HEK293 (cell line): ENCODE measurements at regions not wholly inside any gene's neighbourhood (a gene's known extent, or its start where the extent isn't known, plus 50 kb on each side); places are given as distances from the start of the nearest gene placed in this dataset.

Source experiments
- CTCF ChIA-PET: fragments of 350-600 bp; formaldehyde crosslinking; extraction: SDS; loops from one replicate; lab custom pipeline; 2021; ENCODE audit warnings: antibody characterized with exemption; lab: Yijun Ruan, JAX
- POLR2A ChIA-PET: fragments of 300-600 bp; formaldehyde crosslinking; extraction: SDS; loops from one replicate; lab custom pipeline; 2020; ENCODE audit warnings: antibody characterized with exemption, inconsistent platforms; lab: Yijun Ruan, JAX
- H3K27ac ChIP-seq: fragments of 200-500 bp; sonication (Bioruptor generic); 2 replicates; pipeline ENCODE4 v1.5.1; 2014; ENCODE audit warnings: low read depth, low read length, control low read depth, inconsistent platforms; ENCODE audit errors: extremely low read depth
- H3K36me3 ChIP-seq, 2 experiments: fragments of 200-500 bp in 1 of 2; sonication (Bioruptor generic) in 1 of 2; 1 replicate in 1 of 2; 2 replicates in 1 of 2; pipeline ENCODE4 v1.5.1; 2014 to 2017; ENCODE audit warnings: inconsistent platforms in 2 of 2, low read length in 2 of 2; ENCODE audit not compliant: control insufficient read depth in 2 of 2, insufficient read depth in 1 of 2
- H3K4me1 ChIP-seq: fragments of 200-500 bp; sonication (Bioruptor generic); 2 replicates; pipeline ENCODE4 v1.5.1; 2014; ENCODE audit warnings: mild to moderate bottlenecking, low read length, inconsistent platforms; ENCODE audit not compliant: control insufficient read depth, insufficient read depth
- H3K4me3 ChIP-seq: 2 replicates; pipeline ENCODE4 v1.5.1; 2011; ENCODE audit warnings: low read depth, mild to moderate bottlenecking, control low read depth, low read length, moderate library complexity
- H3K9me3 ChIP-seq: fragments of 200-500 bp; sonication (Bioruptor generic); 2 replicates; pipeline ENCODE4 v1.5.1; 2014; ENCODE audit warnings: low read depth, low read length, inconsistent platforms; ENCODE audit not compliant: control insufficient read depth, insufficient read depth
- HOXC10 ChIP-seq: sonication (generic); formaldehyde crosslinking; IDR thresholded peaks from 2 replicates; pipeline ENCODE4 v1.8.1; 2023; ENCODE audit warnings: mild to moderate bottlenecking, missing genetic modification reagents
- IKZF3 ChIP-seq: fragments of 450-650 bp; IDR thresholded peaks from 2 replicates; pipeline ENCODE4 v1.5.0; 2018; ENCODE audit warnings: missing biosample characterization, mild to moderate bottlenecking, missing genetic modification characterization, moderate library complexity
- KLF8 ChIP-seq: fragments of 450-650 bp; formaldehyde crosslinking; IDR thresholded peaks from 2 replicates; pipeline ENCODE4 v1.5.1; 2016; ENCODE audit warnings: missing biosample characterization, missing genetic modification characterization
- MZF1 ChIP-seq: fragments of 450-650 bp; formaldehyde crosslinking; IDR thresholded peaks from 2 replicates; pipeline ENCODE4 v1.5.1; 2017; ENCODE audit warnings: missing biosample characterization, missing genetic modification characterization, borderline replicate concordance
- SP3 ChIP-seq: fragments of 450-650 bp; formaldehyde crosslinking; IDR thresholded peaks from 2 replicates; pipeline ENCODE4 v1.5.1; 2016; ENCODE audit warnings: missing biosample characterization, missing genetic modification characterization
- TRIM28 ChIP-seq: IDR thresholded peaks from 2 replicates; pipeline ENCODE4 v1.6.1; 2011; ENCODE audit warnings: low read length, control low read depth, borderline replicate concordance
- ZBTB1 ChIP-seq: fragments of 450-650 bp; formaldehyde crosslinking; IDR thresholded peaks from 2 replicates; pipeline ENCODE4 v1.5.1; 2016; ENCODE audit warnings: missing biosample characterization, missing genetic modification characterization
- ZFP41 ChIP-seq: fragments of 450-650 bp; formaldehyde crosslinking; IDR thresholded peaks from 2 replicates; pipeline ENCODE4 v1.5.1; 2016; ENCODE audit warnings: missing biosample characterization, missing genetic modification characterization, borderline replicate concordance
- ZFP69B ChIP-seq: fragments of 450-650 bp; formaldehyde crosslinking; IDR thresholded peaks from 2 replicates; pipeline ENCODE4 v1.5.1; 2016; ENCODE audit warnings: missing biosample characterization, missing genetic modification characterization
- ZNF155 ChIP-seq: fragments of 450-650 bp; formaldehyde crosslinking; IDR thresholded peaks from 2 replicates; pipeline ENCODE4 v1.5.1; 2016; ENCODE audit warnings: missing biosample characterization, missing genetic modification characterization
- ZNF157 ChIP-seq: fragments of 450-650 bp; formaldehyde crosslinking; IDR thresholded peaks from 2 replicates; pipeline ENCODE4 v1.5.1; 2016; ENCODE audit warnings: missing biosample characterization, missing genetic modification characterization
- ZNF174 ChIP-seq: fragments of 450-650 bp; formaldehyde crosslinking; IDR thresholded peaks from 2 replicates; pipeline ENCODE4 v1.5.0; 2017; ENCODE audit warnings: missing biosample characterization, mild to moderate bottlenecking, missing genetic modification characterization
- ZNF19 ChIP-seq: fragments of 450-650 bp; formaldehyde crosslinking; IDR thresholded peaks from 2 replicates; pipeline ENCODE4; 2016; ENCODE audit warnings: missing biosample characterization, missing genetic modification characterization, low read depth
- ZNF211 ChIP-seq: fragments of 450-650 bp; formaldehyde crosslinking; IDR thresholded peaks from 2 replicates; pipeline ENCODE4 v1.5.1; 2016; ENCODE audit warnings: low read depth, missing biosample characterization, missing genetic modification characterization
- ZNF23 ChIP-seq: fragments of 450-650 bp; formaldehyde crosslinking; IDR thresholded peaks from 2 replicates; pipeline ENCODE4 v1.5.1; 2016; ENCODE audit warnings: missing biosample characterization, missing genetic modification characterization, borderline replicate concordance
- ZNF239 ChIP-seq: fragments of 450-650 bp; formaldehyde crosslinking; IDR thresholded peaks from 2 replicates; pipeline ENCODE4 v1.5.1; 2016; ENCODE audit warnings: missing biosample characterization, missing genetic modification characterization
- ZNF311 ChIP-seq: fragments of 450-650 bp; formaldehyde crosslinking; IDR thresholded peaks from 2 replicates; pipeline ENCODE4 v1.5.1; 2017; ENCODE audit warnings: missing biosample characterization, missing genetic modification characterization, borderline replicate concordance
- ZNF391 ChIP-seq: fragments of 450-650 bp; formaldehyde crosslinking; IDR thresholded peaks from 2 replicates; pipeline ENCODE4 v1.5.1; 2016; ENCODE audit warnings: low read depth, missing biosample characterization, missing genetic modification characterization, borderline replicate concordance
- ZNF433 ChIP-seq: fragments of 450-650 bp; formaldehyde crosslinking; IDR thresholded peaks from 2 replicates; pipeline ENCODE4 v1.5.1; 2016; ENCODE audit warnings: missing biosample characterization, missing genetic modification characterization, low read depth
- ZNF585B ChIP-seq: fragments of 450-650 bp; formaldehyde crosslinking; IDR thresholded peaks from 2 replicates; pipeline ENCODE4 v1.5.1; 2016; ENCODE audit warnings: missing biosample characterization, missing genetic modification characterization
- ZNF629 ChIP-seq: fragments of 450-650 bp; formaldehyde crosslinking; IDR thresholded peaks from 2 replicates; pipeline ENCODE4 v1.5.1; 2017; ENCODE audit warnings: missing biosample characterization, missing genetic modification characterization
- ZNF658 ChIP-seq: fragments of 450-650 bp; formaldehyde crosslinking; IDR thresholded peaks from 2 replicates; pipeline ENCODE4; 2016; ENCODE audit warnings: missing biosample characterization, missing genetic modification characterization
- ZNF747 ChIP-seq: fragments of 450-650 bp; formaldehyde crosslinking; IDR thresholded peaks from 2 replicates; pipeline ENCODE4 v1.5.1; 2016; ENCODE audit warnings: missing biosample characterization, missing genetic modification characterization
- ZNF785 ChIP-seq: fragments of 450-650 bp; formaldehyde crosslinking; IDR thresholded peaks from 2 replicates; pipeline ENCODE4 v1.5.1; 2016; ENCODE audit warnings: missing biosample characterization, missing genetic modification characterization
- TF ChIP-seq, protein P1 (sequence below): fragments of 450-650 bp; formaldehyde crosslinking; IDR thresholded peaks from 2 replicates; pipeline ENCODE4 v1.5.1; 2016; ENCODE audit warnings: missing biosample characterization, missing genetic modification characterization
- TF ChIP-seq, protein P2 (sequence below): fragments of 450-650 bp; formaldehyde crosslinking; IDR thresholded peaks from 2 replicates; pipeline ENCODE4 v1.5.1; 2016; ENCODE audit warnings: missing biosample characterization, missing genetic modification characterization
- TF ChIP-seq, protein P3 (sequence below): fragments of 450-650 bp; formaldehyde crosslinking; IDR thresholded peaks from 2 replicates; pipeline ENCODE4 v1.5.1; 2016; ENCODE audit warnings: missing biosample characterization, missing genetic modification characterization

DNA sequence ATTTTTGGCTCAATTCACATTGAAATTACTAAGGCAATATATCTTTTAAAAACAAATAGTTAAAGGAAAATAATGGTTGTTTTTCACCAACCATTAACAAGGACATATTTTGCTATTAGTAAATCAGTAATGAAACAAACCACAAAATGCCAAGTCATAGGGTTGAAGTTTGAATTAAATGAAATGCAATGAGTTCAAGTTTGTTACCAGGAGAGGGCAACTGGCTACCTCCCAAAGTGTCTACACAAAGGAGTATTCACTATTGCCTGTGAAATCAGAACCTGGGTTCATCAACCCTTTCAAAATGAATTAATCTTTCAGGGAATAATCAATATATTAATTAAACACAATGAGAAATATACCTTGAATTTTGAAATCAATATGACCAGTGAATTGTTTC is 138.4 kb upstream of the DMRTA1 start:
- CTCF ChIA-PET, result interaction anchor here (0.5 to 7.7 kb wide), 14 partner anchors 9 to 980 kb away, joined by 3 to 183 read pairs (median 3); partner anchors contain the start of gene DMRTA1
- Histone ChIP-seq H3K27ac (no peak overlapping the region), H3K4me3 (no peak overlapping the region), H3K36me3 (no peaks in the 10 kb centered on the region), H3K4me1 (no peaks in the 10 kb centered on the region), H3K9me3 (no peaks in the 10 kb centered on the region)
- TF ChIP-seq, protein P1, sequence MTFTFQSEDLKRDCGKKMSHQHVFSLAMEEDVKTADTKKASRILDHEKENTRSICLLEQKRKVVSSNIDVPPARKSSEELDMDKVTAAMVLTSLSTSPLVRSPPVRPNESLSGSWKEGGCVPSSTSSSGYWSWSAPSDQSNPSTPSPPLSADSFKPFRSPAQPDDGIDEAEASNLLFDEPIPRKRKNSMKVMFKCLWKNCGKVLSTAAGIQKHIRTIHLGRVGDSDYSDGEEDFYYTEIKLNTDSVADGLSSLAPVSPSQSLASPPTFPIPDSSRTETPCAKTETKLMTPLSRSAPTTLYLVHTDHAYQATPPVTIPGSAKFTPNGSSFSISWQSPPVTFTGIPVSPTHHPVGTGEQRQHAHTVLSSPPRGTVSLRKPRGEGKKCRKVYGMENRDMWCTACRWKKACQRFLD (tag by site-specific recombination), result no peak
- POLR2A ChIA-PET, result no interaction called here

DNA sequence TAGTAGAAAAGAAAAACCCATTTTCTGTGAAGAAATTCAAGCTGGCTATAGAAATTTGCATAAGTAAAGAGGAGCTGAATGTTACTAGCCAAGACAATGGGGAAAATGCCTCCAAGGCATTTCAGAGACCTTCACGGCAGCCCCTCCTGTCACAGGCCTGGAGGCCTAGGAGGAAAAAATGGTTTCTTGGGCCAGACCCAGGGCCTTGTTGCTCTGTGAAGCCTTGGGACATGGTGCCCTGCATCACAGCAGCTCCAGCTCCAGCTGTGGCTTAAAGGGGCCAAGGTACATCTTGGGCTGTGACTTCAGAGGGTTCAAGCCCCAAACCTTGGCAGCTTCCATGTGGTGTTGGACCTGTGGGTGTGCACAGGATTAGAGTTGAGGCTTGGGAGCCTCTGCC is 130.0 kb upstream of the DMRTA1 start:
- Histone ChIP-seq H3K36me3 (no peaks in the 10 kb centered on the region), H3K9me3 (no peaks in the 10 kb centered on the region), H3K27ac (no peak overlapping the region), H3K4me3 (no peak overlapping the region), H3K4me1 (no peaks in the 10 kb centered on the region)
- CTCF ChIA-PET, result interaction anchor here (0.6 to 1.3 kb wide), 3 partner anchors 10 to 153 kb away, joined by 3 to 9 read pairs (median 3); no protein-coding TSS in a partner anchor
- TF ChIP-seq TRIM28, result peak; percentile 83; the same call in 1 of the 2 replicates
- TF ChIP-seq ZNF239 (tag by site-specific recombination), result no peak
- no peak for TF ChIP-seq ZNF433 (tag by site-specific recombination)
- TF ChIP-seq ZNF585B, result peak; percentile 91
- POLR2A ChIA-PET, result no interaction called here

DNA sequence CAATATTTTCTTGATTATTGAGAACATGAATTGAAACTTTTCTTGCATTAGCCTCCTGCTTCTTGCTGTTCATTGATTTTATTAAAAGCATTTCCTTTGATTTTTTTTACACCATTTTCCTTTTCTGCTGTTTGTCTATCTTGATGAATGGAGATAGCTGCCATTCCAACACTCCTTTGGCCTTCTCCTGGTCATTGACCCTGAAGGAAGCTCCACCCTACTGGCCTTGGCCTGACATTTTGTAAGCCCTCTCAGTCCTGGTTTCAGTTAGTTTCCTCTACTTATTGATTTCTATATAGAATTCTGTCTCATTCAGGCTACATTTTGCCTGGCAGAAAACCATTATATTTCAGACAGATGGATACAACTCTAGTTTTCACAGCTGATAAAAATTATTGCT is 115.1 kb upstream of the DMRTA1 start:
- Histone ChIP-seq H3K4me3 (no peak overlapping the region), H3K4me1 (no peaks in the 10 kb centered on the region)
- no peak for TF ChIP-seq ZBTB1
- no peak for TF ChIP-seq IKZF3
- TF ChIP-seq ZNF391, result no peak
- no peak for TF ChIP-seq ZNF785 (tag by site-specific recombination)
- TF ChIP-seq, protein P2, sequence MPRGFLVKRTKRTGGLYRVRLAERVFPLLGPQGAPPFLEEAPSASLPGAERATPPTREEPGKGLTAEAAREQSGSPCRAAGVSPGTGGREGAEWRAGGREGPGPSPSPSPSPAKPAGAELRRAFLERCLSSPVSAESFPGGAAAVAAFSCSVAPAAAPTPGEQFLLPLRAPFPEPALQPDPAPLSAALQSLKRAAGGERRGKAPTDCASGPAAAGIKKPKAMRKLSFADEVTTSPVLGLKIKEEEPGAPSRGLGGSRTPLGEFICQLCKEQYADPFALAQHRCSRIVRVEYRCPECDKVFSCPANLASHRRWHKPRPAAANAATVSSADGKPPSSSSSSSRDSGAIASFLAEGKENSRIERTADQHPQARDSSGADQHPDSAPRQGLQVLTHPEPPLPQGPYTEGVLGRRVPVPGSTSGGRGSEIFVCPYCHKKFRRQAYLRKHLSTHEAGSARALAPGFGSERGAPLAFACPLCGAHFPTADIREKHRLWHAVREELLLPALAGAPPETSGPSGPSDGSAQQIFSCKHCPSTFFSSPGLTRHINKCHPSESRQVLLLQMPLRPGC (tag by site-specific recombination), result no peak
- TF ChIP-seq HOXC10 (CRISPR knock-in tag), result no peak
- no peak for TF ChIP-seq ZNF658 (tag by site-specific recombination)
- TF ChIP-seq ZNF211 (tag by site-specific recombination), result no peak
- no peak for TF ChIP-seq ZNF23 (tag by site-specific recombination)
- no peak for TF ChIP-seq MZF1 (tag by site-specific recombination)
- TF ChIP-seq KLF8 (tag by site-specific recombination), result no peak
- no peak for TF ChIP-seq ZNF157 (tag by site-specific recombination)
- no peak for TF ChIP-seq ZNF747
- TF ChIP-seq, all 188 proteins: peak for 0
- H3K9me3 ChIP-seq, result no peaks in the 10 kb centered on the region
- ChIA-PET CTCF (interaction anchor here (1.3 kb wide), 1 partner anchor 121 kb away, joined by 3 read pairs; no protein-coding TSS in a partner anchor), POLR2A (no interaction called here)
- no peak overlapping the region for H3K27ac ChIP-seq
- H3K36me3 ChIP-seq, result no peaks in the 10 kb centered on the region

DNA sequence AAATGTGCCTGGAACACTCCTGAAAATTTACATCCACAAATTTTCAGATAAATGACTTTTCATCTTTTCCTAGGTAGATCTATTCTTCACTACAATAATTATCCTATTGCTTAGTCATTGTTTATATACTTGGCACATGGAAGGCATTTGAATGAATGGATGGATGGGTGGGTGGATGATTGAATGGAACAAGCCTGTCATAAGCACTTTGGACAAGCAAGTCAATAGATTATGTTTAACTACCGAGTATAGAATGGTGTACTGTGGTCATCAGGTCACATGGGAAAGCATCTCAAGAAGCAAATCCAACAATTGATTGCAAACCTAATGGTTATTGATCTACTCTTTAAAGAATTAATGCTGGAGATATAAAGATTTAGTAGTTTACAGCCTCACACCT is 114.4 kb upstream of the DMRTA1 start:
- H3K27ac ChIP-seq, result no peak overlapping the region
- no peaks in the 10 kb centered on the region for H3K36me3 ChIP-seq
- TF ChIP-seq ZFP41 (tag by site-specific recombination) (no peak), ZNF155 (no peak), ZNF629 (tag by site-specific recombination) (no peak), ZNF174 (tag by site-specific recombination) (no peak), SP3 (no peak), ZNF19 (tag by site-specific recombination) (no peak), ZFP69B (tag by site-specific recombination) (no peak), ZNF311 (tag by site-specific recombination) (no peak)
- TF ChIP-seq, protein P3, sequence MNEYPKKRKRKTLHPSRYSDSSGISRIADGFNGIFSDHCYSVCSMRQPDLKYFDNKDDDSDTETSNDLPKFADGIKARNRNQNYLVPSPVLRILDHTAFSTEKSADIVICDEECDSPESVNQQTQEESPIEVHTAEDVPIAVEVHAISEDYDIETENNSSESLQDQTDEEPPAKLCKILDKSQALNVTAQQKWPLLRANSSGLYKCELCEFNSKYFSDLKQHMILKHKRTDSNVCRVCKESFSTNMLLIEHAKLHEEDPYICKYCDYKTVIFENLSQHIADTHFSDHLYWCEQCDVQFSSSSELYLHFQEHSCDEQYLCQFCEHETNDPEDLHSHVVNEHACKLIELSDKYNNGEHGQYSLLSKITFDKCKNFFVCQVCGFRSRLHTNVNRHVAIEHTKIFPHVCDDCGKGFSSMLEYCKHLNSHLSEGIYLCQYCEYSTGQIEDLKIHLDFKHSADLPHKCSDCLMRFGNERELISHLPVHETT (tag by site-specific recombination), result no peak

More for the DNA sequence above, 114.4 kb upstream of the DMRTA1 start:
- H3K9me3 ChIP-seq, result no peaks in the 10 kb centered on the region
- CTCF ChIA-PET, result interaction anchor here (0.6 to 1.3 kb wide), 2 partner anchors 25 to 120 kb away, joined by 3 read pairs; no protein-coding TSS in a partner anchor
- H3K4me1 ChIP-seq, result no peaks in the 10 kb centered on the region
- no peak overlapping the region for H3K4me3 ChIP-seq
- POLR2A ChIA-PET, result no interaction called here
